ENCODE measurements at regions not wholly inside any gene's neighbourhood (a gene's known extent, or its start where the extent isn't known, plus 50 kb on each side); places are given as distances from the start of the nearest gene placed in this dataset.
"Not testable (repeated sequence)": the region's sequence is repeated elsewhere in the genome, so short reads cannot be mapped to it uniquely, and the experiment has no call there.

DNA sequence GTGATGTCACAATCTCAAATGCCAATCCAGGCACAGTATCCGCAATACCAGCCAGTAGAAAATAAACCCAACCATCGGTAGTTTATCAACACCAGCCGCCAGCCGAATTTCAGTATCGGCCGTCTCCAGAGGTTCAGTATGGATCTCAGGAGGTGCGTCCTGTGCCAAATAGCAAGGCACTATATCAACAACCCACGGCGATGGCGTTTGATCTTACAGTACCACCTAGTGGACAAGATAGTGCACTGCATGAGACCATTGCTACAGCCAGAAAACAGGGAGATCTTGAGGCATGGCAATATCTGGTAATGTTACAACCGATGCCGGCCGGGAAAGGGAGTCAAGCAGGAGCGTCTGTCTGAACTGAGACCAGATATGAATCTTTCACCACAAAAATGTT, 121.8 kb upstream of the DRD5 start:
- DNase-seq, result peak; percentile 32
- H4K8ac ChIP-seq (replicated peaks; ENCODE audit: insufficient read length, low read depth, low read length), result not testable (repeated sequence)

DNA sequence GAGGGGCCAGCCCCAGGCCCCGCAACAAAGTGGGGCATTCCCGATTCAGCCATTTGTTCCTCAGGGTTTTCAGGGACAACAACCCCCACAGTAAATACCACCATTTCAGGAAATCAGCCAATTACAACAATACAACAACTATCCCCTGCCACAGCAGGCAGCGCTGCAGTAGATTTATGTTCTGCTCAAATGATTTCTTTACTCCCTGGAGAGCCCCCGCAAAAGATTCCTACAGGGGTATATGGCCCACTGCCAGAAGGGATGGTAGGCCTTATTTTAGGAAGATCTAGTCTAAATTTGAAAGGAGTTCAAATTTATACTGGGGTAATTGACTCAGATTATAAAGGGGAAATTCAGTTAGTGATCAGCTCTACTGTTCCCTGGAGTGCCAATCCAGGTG, 120.5 kb upstream of the DRD5 start:
- H3K9me3 Mint-ChIP-seq; H3K9ac ChIP-seq (ENCODE audit: extremely low read depth, insufficient read length, low read length); H3K4me3 Mint-ChIP-seq; H3K23ac ChIP-seq (ENCODE audit: insufficient read length, low read depth, low read length); H3K27me3 ChIP-seq (ENCODE audit: insufficient read depth, low read length); H3K4me1 ChIP-seq (ENCODE audit: insufficient read depth, low read length); H2BK15ac ChIP-seq (ENCODE audit: low read depth, low read length); H3K27me3 Mint-ChIP-seq (ENCODE audit: low read depth); H3K79me2 ChIP-seq (ENCODE audit: insufficient read depth, low read length); H3K4ac ChIP-seq (ENCODE audit: low read depth, low read length); H3K27ac ChIP-seq (ENCODE audit: insufficient read length, low read depth, low read length); H2BK12ac ChIP-seq (ENCODE audit: insufficient read length, low read depth, low read length); H3K27ac Mint-ChIP-seq; H2AFZ ChIP-seq (ENCODE audit: low read length); H4K8ac ChIP-seq (replicated peaks; ENCODE audit: insufficient read length, low read depth, low read length); H3T11ph ChIP-seq (ENCODE audit: low read length); H2BK120ac ChIP-seq (ENCODE audit: low read depth, low read length, poor library complexity, severe bottlenecking); H4K20me1 ChIP-seq (ENCODE audit: control insufficient read depth, insufficient read depth, insufficient read length); H3K79me1 ChIP-seq (ENCODE audit: insufficient read depth, low read depth, low read length, poor library complexity, severe bottlenecking); H4K91ac ChIP-seq (ENCODE audit: insufficient read length, low read depth, low read length); H3K4me2 ChIP-seq (ENCODE audit: insufficient read depth, insufficient read length, low read length); H3K18ac ChIP-seq (ENCODE audit: insufficient read length, low read depth, low read length); H2BK20ac ChIP-seq (ENCODE audit: low read depth, low read length, poor library complexity, severe bottlenecking); H3K56ac ChIP-seq (ENCODE audit: insufficient read length, low read depth, low read length); H4K5ac ChIP-seq (ENCODE audit: insufficient read length, low read depth, low read length); DNase-seq; H3K9me3 ChIP-seq (ENCODE audit: control insufficient read depth, low read depth, low read length); H3K4me1 Mint-ChIP-seq; H2BK5ac ChIP-seq (ENCODE audit: insufficient read length, low read length); H2AK5ac ChIP-seq (ENCODE audit: insufficient read length, low read length); H3K36me3 Mint-ChIP-seq (ENCODE audit: insufficient read depth in 1 of 3, low read depth in 3 of 3); H3K23me2 ChIP-seq (ENCODE audit: insufficient read length, low read depth, low read length, poor library complexity, severe bottlenecking); H3K14ac ChIP-seq (ENCODE audit: insufficient read depth, low read length): not testable (repeated sequence)
- no CpG with 5 or more reads among the region's 4 CpGs for WGBS (ENCODE audit: extremely low coverage, insufficient read length, low lambda C conversion rate)

More for the DNA sequence above, 121.8 kb upstream of the DRD5 start:
- not testable (repeated sequence) for H2BK5ac ChIP-seq (ENCODE audit: insufficient read length, low read length); H3K56ac ChIP-seq (ENCODE audit: insufficient read length, low read depth, low read length); H3K27ac ChIP-seq (ENCODE audit: insufficient read length, low read depth, low read length); H2BK12ac ChIP-seq (ENCODE audit: insufficient read length, low read depth, low read length); H3K36me3 Mint-ChIP-seq (ENCODE audit: insufficient read depth in 1 of 3, low read depth in 3 of 3); H2AK5ac ChIP-seq (ENCODE audit: insufficient read length, low read length); H4K20me1 ChIP-seq (ENCODE audit: control insufficient read depth, insufficient read depth, insufficient read length); H2BK120ac ChIP-seq (ENCODE audit: low read depth, low read length, poor library complexity, severe bottlenecking); H4K91ac ChIP-seq (ENCODE audit: insufficient read length, low read depth, low read length); H3K27me3 Mint-ChIP-seq (ENCODE audit: low read depth); H3K9me3 Mint-ChIP-seq; H2BK20ac ChIP-seq (ENCODE audit: low read depth, low read length, poor library complexity, severe bottlenecking); H3K4me3 Mint-ChIP-seq; H3K14ac ChIP-seq (ENCODE audit: insufficient read depth, low read length); H3K4me2 ChIP-seq (ENCODE audit: insufficient read depth, insufficient read length, low read length); H2BK15ac ChIP-seq (ENCODE audit: low read depth, low read length); H4K5ac ChIP-seq (ENCODE audit: insufficient read length, low read depth, low read length); H3K9me3 ChIP-seq (ENCODE audit: control insufficient read depth, low read depth, low read length); H3K9ac ChIP-seq (ENCODE audit: extremely low read depth, insufficient read length, low read length); H3K4me1 Mint-ChIP-seq; H3K27ac Mint-ChIP-seq; H3K4me1 ChIP-seq (ENCODE audit: insufficient read depth, low read length); H3K79me2 ChIP-seq (ENCODE audit: insufficient read depth, low read length); H3K18ac ChIP-seq (ENCODE audit: insufficient read length, low read depth, low read length); H3K27me3 ChIP-seq (ENCODE audit: insufficient read depth, low read length); H3K23ac ChIP-seq (ENCODE audit: insufficient read length, low read depth, low read length); H3K4ac ChIP-seq (ENCODE audit: low read depth, low read length); H3T11ph ChIP-seq (ENCODE audit: low read length); H3K23me2 ChIP-seq (ENCODE audit: insufficient read length, low read depth, low read length, poor library complexity, severe bottlenecking); H3K79me1 ChIP-seq (ENCODE audit: insufficient read depth, low read depth, low read length, poor library complexity, severe bottlenecking); H2AFZ ChIP-seq (ENCODE audit: low read length)
- no CpG with 5 or more reads among the region's 14 CpGs for WGBS (ENCODE audit: extremely low coverage, insufficient read length, low lambda C conversion rate)
- TF ChIP-seq, protein P1, sequence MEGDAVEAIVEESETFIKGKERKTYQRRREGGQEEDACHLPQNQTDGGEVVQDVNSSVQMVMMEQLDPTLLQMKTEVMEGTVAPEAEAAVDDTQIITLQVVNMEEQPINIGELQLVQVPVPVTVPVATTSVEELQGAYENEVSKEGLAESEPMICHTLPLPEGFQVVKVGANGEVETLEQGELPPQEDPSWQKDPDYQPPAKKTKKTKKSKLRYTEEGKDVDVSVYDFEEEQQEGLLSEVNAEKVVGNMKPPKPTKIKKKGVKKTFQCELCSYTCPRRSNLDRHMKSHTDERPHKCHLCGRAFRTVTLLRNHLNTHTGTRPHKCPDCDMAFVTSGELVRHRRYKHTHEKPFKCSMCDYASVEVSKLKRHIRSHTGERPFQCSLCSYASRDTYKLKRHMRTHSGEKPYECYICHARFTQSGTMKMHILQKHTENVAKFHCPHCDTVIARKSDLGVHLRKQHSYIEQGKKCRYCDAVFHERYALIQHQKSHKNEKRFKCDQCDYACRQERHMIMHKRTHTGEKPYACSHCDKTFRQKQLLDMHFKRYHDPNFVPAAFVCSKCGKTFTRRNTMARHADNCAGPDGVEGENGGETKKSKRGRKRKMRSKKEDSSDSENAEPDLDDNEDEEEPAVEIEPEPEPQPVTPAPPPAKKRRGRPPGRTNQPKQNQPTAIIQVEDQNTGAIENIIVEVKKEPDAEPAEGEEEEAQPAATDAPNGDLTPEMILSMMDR (conservative IDR thresholded peaks at IDR 0.05), result peak; percentile 64

Measured in H9 (cell line).